HCT116 (cell line): ENCODE measurements at regions not wholly inside any gene's neighbourhood (a gene's known extent, or its start where the extent isn't known, plus 50 kb on each side); places are given as distances from the start of the nearest gene placed in this dataset.

Source experiments
- CTCF ChIP-seq, 3 experiments: fragments of 200-600 bp in 1 of 3; sonication (generic) in 1 of 3; IDR thresholded peaks in 2 of 3; conservative IDR thresholded peaks in 1 of 3; 2 replicates each; pipeline ENCODE4 v1.5.1; 2012 to 2017; ENCODE audit warnings: low read depth in 2 of 3, low read length in 2 of 3, antibody characterized with exemption in 1 of 3, borderline replicate concordance in 1 of 3, control low read depth in 1 of 3, mild to moderate bottlenecking in 1 of 3, mixed read lengths in 1 of 3, mixed run types in 1 of 3, moderate library complexity in 1 of 3; ENCODE audit not compliant: insufficient read depth in 1 of 3
- EZH2 ChIP-seq: fragments of 200-600 bp; sonication (generic); IDR thresholded peaks from 2 replicates; pipeline ENCODE4 v1.6.1; 2017; ENCODE audit warnings: antibody characterized with exemption, mixed run types
- FOSL1 ChIP-seq: IDR thresholded peaks from 2 replicates; pipeline ENCODE4 v1.6.1; 2012; ENCODE audit warnings: low read depth
- JUND ChIP-seq: IDR thresholded peaks from 2 replicates; pipeline ENCODE4 v1.6.1; 2012
- POLR2A ChIP-seq: IDR thresholded peaks from 2 replicates; pipeline ENCODE4 v1.7.0; 2011; ENCODE audit warnings: borderline replicate concordance; ENCODE audit not compliant: insufficient read depth, insufficient read length; ENCODE audit errors: extremely low read depth
- POLR2AphosphoS5 ChIP-seq: IDR thresholded peaks from 2 replicates; pipeline ENCODE4 v1.6.1; 2011; ENCODE audit warnings: mild to moderate bottlenecking, low read depth, low read length, moderate library complexity
- SIN3A ChIP-seq: IDR thresholded peaks from 2 replicates; pipeline ENCODE4 v1.6.1; 2012; ENCODE audit warnings: low read depth
- YY1 ChIP-seq: IDR thresholded peaks from 2 replicates; pipeline ENCODE4 v1.6.1; 2011; ENCODE audit warnings: low read length, low read depth, moderate library complexity, mild to moderate bottlenecking; ENCODE audit not compliant: insufficient replicate concordance; ENCODE audit errors: extremely low read depth
- ZNF274 ChIP-seq: fragments of 200-500 bp; sonication (Bioruptor generic); IDR thresholded peaks from 2 replicates; pipeline ENCODE4 v1.6.1; 2014; ENCODE audit warnings: mild to moderate bottlenecking, low read depth, low read length, inconsistent platforms

- no peak for TF ChIP-seq POLR2A
- TF ChIP-seq POLR2AphosphoS5 = no peak
- TF ChIP-seq CTCF (IDR thresholded peaks at IDR 0.05 in 2 of 3, conservative IDR thresholded peaks at IDR 0.05 in 1 of 3; ENCODE audit: borderline replicate concordance in 1 of 3, insufficient read depth in 1 of 3, low read depth in 2 of 3, low read length in 2 of 3) = no peak
- no peak for TF ChIP-seq JUND
- no peak for TF ChIP-seq ZNF274
- TF ChIP-seq SIN3A = no peak
- TF ChIP-seq EZH2 = no peak
- no peak for TF ChIP-seq YY1
- no peak for TF ChIP-seq FOSL1
These were observed 205.4 kb downstream of the CNTN3 start for GRCh38 chr3:74409066-74409465.
